Breast epithelium (tissue), 4 donors: ENCODE measurements at regions not wholly inside any gene's neighbourhood (a gene's known extent, or its start where the extent isn't known, plus 50 kb on each side); places are given as distances from the start of the nearest gene placed in this dataset.

ENCODE experiments used
- DNase-seq, 2 donors: peaks; one replicate each; pipeline ENCODE4 v3.0.0-alpha.2; 2019; ENCODE audit warnings: low spot score in 2 of 2
- H3K27ac ChIP-seq, 2 donors: fragments of 200-600 bp; sonication (generic) in 1 of 2; one replicate each; pipeline ENCODE4 v1.5.1; 2016 to 2019; ENCODE audit warnings: mild to moderate bottlenecking in 1 of 2
- H3K27me3 ChIP-seq, 2 donors: fragments of 200-600 bp; sonication (generic) in 1 of 2; one replicate each; pipeline versions ENCODE4 v1.5.1 to v1.6.0; 2017 to 2019; ENCODE audit warnings: control low read depth in 1 of 2, mild to moderate bottlenecking in 1 of 2
- H3K36me3 ChIP-seq: fragments of 200-600 bp; one replicate; pipeline ENCODE4 v1.5.1; 2019
- H3K4me1 ChIP-seq, 2 donors: fragments of 200-600 bp; sonication (generic); one replicate each; pipeline ENCODE4 v1.5.1; 2016 to 2019; ENCODE audit warnings: control low read depth in 1 of 2
- H3K4me3 ChIP-seq, 3 donors: fragments of 200-600 bp; sonication (generic); 1 replicate in 2 of 3; 2 replicates in 1 of 3; pipeline ENCODE4 v1.5.1; 2016 to 2019; ENCODE audit warnings: mild to moderate bottlenecking in 3 of 3, moderate library complexity in 2 of 3
- H3K9me3 ChIP-seq, 2 donors: fragments of 200-600 bp; sonication (generic) in 1 of 2; one replicate each; pipeline ENCODE4 v1.5.1; 2016 to 2019; ENCODE audit warnings: control low read depth in 1 of 2
- POLR2A ChIP-seq: fragments of 450-650 bp; IDR thresholded peaks from one replicate; pipeline ENCODE4 v1.6.1; 2016; ENCODE audit warnings: antibody characterized with exemption, mild to moderate bottlenecking, moderate library complexity
- POLR2AphosphoS5 ChIP-seq, 3 donors: sonication (generic); formaldehyde crosslinking; IDR thresholded peaks; one replicate each; pipeline ENCODE4 v1.6.1; 2017; ENCODE audit warnings: antibody characterized with exemption in 3 of 3
- intact Hi-C: fragments of 100-400 bp; cut with DNase I; formaldehyde crosslinking; loops from one replicate; pipeline ENCODE4 v1.15.1; 2023; ENCODE audit warnings: low total_unique reads
- TF ChIP-seq, protein P1 (sequence below), 3 donors: fragments of 450-650 bp; IDR thresholded peaks; one replicate each; pipeline ENCODE4 v1.5.1; 2016 to 2017; ENCODE audit warnings: antibody characterized with exemption in 3 of 3, mild to moderate bottlenecking in 3 of 3, moderate library complexity in 3 of 3

DNA sequence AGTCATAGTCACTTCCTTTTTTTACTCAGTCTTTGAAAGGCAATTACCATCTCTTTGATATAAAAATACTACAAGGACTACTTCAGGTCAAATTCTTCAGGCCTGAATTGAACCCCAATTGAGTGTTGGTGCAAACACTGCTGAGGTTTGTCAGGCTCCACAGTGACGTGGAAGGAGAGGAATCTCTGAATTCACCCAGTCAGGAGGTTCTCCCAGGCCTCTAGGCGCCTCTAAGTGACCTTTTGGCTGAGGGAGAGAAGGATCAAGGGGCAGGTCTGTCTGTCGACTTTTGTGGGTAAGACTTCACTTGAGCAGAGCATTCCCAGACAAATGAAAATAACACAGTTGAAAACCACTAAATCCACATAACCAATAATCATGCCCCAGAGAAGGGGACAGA lies 227.6 kb upstream of the CHRNA7 start:
- no peaks in the 10 kb centered on the region for H3K27me3 ChIP-seq
- H3K4me3 ChIP-seq, result no peak overlapping the region
- no peaks in the 10 kb centered on the region for H3K9me3 ChIP-seq
- TF ChIP-seq POLR2A (no peak), POLR2AphosphoS5 (IDR thresholded peaks at IDR 0.05) (no peak)
- H3K36me3 ChIP-seq, result no peaks in the 10 kb centered on the region
- no peaks in the 10 kb centered on the region for H3K4me1 ChIP-seq
- no peak overlapping the region for H3K27ac ChIP-seq
- intact Hi-C loops, result loop anchor here (5.0 kb wide), 1 partner anchor 235 kb away; no protein-coding TSS in a partner anchor
- no peak for DNase-seq

DNA sequence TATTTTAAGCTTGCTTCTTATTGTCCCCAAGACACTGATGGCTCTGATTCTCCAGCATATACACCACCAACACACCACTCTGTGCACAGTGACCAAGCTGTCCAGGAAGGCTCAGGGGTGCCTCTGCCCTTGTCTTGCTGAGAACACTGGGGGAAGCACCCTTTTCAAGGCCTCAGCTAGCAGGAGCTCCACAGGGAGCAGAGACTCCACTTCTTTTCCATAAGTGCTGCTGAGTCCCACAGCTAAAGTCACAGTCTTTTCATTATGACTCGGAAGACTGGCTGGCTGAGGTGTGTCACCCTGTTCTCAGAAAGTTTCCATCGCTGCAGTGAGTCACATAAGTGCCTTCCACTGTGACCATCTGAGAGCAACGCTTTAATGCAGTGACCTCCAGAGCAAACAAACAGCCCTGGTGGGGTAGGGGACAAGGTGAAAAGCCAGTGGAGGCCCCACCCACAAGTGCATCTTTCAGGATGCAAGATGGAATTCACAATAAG lies 226.9 kb upstream of the CHRNA7 start:
- H3K4me3 ChIP-seq, result no peak overlapping the region
- no peaks in the 10 kb centered on the region for H3K36me3 ChIP-seq
- no peak overlapping the region for H3K27ac ChIP-seq
- no peaks in the 10 kb centered on the region for H3K4me1 ChIP-seq
- H3K9me3 ChIP-seq, result no peaks in the 10 kb centered on the region
- no peak for DNase-seq
- TF ChIP-seq POLR2AphosphoS5 (IDR thresholded peaks at IDR 0.05) (no peak), POLR2A (no peak)
- TF ChIP-seq, protein P1, sequence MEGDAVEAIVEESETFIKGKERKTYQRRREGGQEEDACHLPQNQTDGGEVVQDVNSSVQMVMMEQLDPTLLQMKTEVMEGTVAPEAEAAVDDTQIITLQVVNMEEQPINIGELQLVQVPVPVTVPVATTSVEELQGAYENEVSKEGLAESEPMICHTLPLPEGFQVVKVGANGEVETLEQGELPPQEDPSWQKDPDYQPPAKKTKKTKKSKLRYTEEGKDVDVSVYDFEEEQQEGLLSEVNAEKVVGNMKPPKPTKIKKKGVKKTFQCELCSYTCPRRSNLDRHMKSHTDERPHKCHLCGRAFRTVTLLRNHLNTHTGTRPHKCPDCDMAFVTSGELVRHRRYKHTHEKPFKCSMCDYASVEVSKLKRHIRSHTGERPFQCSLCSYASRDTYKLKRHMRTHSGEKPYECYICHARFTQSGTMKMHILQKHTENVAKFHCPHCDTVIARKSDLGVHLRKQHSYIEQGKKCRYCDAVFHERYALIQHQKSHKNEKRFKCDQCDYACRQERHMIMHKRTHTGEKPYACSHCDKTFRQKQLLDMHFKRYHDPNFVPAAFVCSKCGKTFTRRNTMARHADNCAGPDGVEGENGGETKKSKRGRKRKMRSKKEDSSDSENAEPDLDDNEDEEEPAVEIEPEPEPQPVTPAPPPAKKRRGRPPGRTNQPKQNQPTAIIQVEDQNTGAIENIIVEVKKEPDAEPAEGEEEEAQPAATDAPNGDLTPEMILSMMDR (IDR thresholded peaks at IDR 0.05), result no peak
- H3K27me3 ChIP-seq, result no peaks in the 10 kb centered on the region
- intact Hi-C loops, result loop anchor here (5.0 kb wide), 1 partner anchor 236 kb away; no protein-coding TSS in a partner anchor

DNA sequence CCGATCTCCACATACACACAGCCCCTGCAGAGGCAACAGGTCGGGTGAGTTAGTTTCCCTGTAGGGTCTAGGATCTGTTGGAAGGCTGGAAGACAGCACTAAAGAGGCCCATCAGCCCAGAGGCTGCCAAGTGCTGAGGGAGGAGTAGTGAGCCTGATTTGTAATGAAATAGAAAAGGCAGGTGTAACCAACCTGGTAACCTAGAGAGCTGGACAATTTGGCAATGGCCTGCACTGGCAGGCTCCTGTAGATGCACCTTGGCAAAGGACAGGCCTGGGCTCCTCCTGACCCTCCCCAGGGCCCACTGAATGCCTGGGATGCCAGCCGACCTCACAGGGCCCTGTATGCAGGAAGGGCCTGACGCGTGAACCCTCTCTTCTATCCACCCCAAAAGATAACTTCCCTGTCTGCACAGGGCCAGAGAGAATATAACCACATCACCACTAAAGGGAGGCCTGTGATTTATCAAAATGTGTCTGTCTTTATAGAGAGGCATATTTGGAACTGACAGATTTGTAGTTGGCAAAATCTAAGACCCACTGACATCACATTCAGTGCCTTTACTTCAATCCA lies 225.1 kb upstream of the CHRNA7 start:
- no peak overlapping the region for H3K27ac ChIP-seq
- no peak overlapping the region for H3K4me3 ChIP-seq
- no peaks in the 10 kb centered on the region for H3K36me3 ChIP-seq
- TF ChIP-seq POLR2AphosphoS5 (IDR thresholded peaks at IDR 0.05) (no peak), POLR2A (no peak)
- TF ChIP-seq, protein P1 (IDR thresholded peaks at IDR 0.05), result no peak
- no peaks in the 10 kb centered on the region for H3K27me3 ChIP-seq
- peaks cover 0 to 9% of the 10 kb centered on the region in 2 donors for H3K9me3 ChIP-seq
- intact Hi-C loops, result no loop called here
- DNase-seq, result no peak
- no peaks in the 10 kb centered on the region for H3K4me1 ChIP-seq

DNA sequence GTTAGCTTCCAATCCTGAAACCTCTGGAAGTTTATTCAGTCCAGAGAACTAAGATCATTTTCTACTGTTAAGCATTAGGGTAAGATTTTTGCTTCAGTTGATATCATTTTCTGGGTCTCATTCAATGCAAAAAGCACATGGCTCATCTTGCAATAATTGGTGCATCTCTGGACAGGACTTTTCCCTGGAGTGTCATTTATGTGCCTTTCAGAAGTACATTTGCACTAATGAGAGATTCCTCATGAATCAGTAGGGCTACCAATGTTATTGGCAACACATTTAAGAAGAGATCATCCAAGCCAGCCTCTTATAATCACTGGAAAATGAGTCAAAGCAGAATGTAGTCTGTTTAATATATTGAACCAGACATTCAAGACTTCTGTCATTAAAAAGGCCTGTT lies 224.2 kb upstream of the CHRNA7 start:
- H3K4me3 ChIP-seq, result no peak overlapping the region
- intact Hi-C loops, result no loop called here
- H3K36me3 ChIP-seq, result no peaks in the 10 kb centered on the region
- H3K4me1 ChIP-seq, result no peaks in the 10 kb centered on the region
- no peaks in the 10 kb centered on the region for H3K27me3 ChIP-seq
- DNase-seq, result no peak
- peaks cover 8 to 14% of the 10 kb centered on the region in 2 donors for H3K9me3 ChIP-seq
- TF ChIP-seq POLR2AphosphoS5 (IDR thresholded peaks at IDR 0.05) (no peak), POLR2A (no peak)
- TF ChIP-seq, protein P1 (IDR thresholded peaks at IDR 0.05), result no peak
- no peak overlapping the region for H3K27ac ChIP-seq

DNA sequence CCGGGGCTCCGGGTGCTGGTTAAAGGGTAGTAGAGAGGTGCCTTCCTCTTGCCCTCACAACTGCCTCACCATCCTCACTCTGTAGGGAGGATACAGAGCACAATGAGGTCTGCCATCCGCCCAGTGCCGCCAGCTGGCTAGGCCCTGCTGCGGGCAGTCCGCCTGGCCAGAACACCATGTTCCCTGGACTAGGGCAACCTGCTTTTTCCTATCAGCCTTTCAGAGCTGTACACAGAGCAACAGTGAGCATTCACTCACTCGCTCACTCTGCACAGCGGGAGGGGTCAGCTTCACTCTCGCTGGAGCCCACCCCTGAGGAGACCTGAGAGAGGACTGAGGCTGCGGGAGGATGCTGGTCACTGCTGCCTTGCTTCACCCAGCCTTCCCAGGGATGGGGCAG lies 218.7 kb upstream of the CHRNA7 start:
- Histone ChIP-seq H3K4me3 (no peak overlapping the region), H3K4me1 (no peaks in the 10 kb centered on the region), H3K36me3 (no peaks in the 10 kb centered on the region), H3K27me3 (no peaks in the 10 kb centered on the region), H3K9me3 (peaks cover 9 to 14% of the 10 kb centered on the region in 2 donors), H3K27ac (no peak overlapping the region)
- no peak for DNase-seq
- intact Hi-C loops, result no loop called here
- TF ChIP-seq POLR2A (no peak), POLR2AphosphoS5 (IDR thresholded peaks at IDR 0.05) (no peak)
- TF ChIP-seq, protein P1 (IDR thresholded peaks at IDR 0.05), result no peak
